Motor neuron (in vitro differentiated cells): ENCODE measurements at regions not wholly inside any gene's neighbourhood (a gene's known extent, or its start where the extent isn't known, plus 50 kb on each side); places are given as distances from the start of the nearest gene placed in this dataset.

Source experiments
- ATAC-seq, 8 experiments: fragments of 200-7000 bp; cut with Tn5 transposase; replicated peaks in 6 of 8; 2 replicates each; pipeline ENCODE4 v1.8.0; 2021; ENCODE audit warnings: mild to moderate bottlenecking in 8 of 8, moderate library complexity in 8 of 8
- H3K27ac ChIP-seq, 2 donors: fragments of 250-450 bp; sonication (Bioruptor Pico); 2 replicates each; pipeline ENCODE4 v1.9.0; 2021; ENCODE audit warnings: antibody characterized with exemption in 2 of 2, mild to moderate bottlenecking in 2 of 2, moderate library complexity in 1 of 2
- H3K4me1 ChIP-seq, 2 donors: fragments of 250-450 bp; sonication (Bioruptor Pico); replicated peaks in 1 of 2; 2 replicates each; pipeline ENCODE4 v1.6.1; 2021; ENCODE audit warnings: antibody characterized with exemption in 2 of 2, mild to moderate bottlenecking in 2 of 2, moderate library complexity in 1 of 2
- H3K4me3 ChIP-seq, 5 donors: fragments of 250-450 bp; sonication (Bioruptor Pico); 2 replicates each; pipeline ENCODE4 v1.9.0; 2021; ENCODE audit warnings: antibody characterized with exemption in 5 of 5, mild to moderate bottlenecking in 5 of 5, moderate library complexity in 4 of 5
- WGBS, 10 experiments: fragments of 450-650 bp; shearing (Covaris generic); methylation state at CpG; one replicate each; pipeline ENCODE4 v1.0.0; 2022; 5-methylcytosine and 5-hydroxymethylcytosine counted together
- in situ Hi-C, 9 experiments: fragments of 400-800 bp; cut with MboI; loops; one replicate each; pipeline ENCODE4 v1.15.0; 2021; ENCODE audit warnings: low sequenced_read_pairs in 9 of 9, low pct_unique_long_range_greater_than_20kb in 2 of 9; ENCODE audit not compliant: unreplicated experiment in 9 of 9

- in situ Hi-C loops: no loop called here
- Histone ChIP-seq H3K4me3 (no peak overlapping the region), H3K4me1 (no peaks in the 10 kb centered on the region), H3K27ac (no peak overlapping the region)
- WGBS, 10 experiments: 50 to 100% (median 95%) methylated on average over 1 to 4 of the region's 4 CpGs; no CpG with 5 or more reads in 2 of the 10 experiments
- ATAC-seq: no peak
These were observed 1450.1 kb downstream of the KCNT2 start for GRCh38 chr1:195158091-195158490.

DNA sequence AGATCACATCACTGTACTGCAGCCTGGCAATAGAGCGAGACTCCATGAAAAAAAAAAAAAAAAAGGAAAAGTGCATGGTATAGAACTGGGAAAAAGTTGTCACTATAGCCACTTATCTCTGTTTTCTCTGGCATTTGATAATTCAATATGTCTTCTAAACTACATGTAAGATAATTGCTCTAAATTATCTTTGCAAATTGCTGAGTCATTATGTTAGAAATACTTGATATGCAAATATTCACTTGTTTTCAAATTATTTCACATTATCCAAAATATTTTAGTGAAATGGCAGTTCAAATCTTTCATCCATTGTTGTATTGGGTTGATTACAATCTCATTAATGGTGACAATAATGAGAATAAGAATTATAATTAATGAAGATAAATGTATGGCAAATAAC, 1455.1 kb downstream of the KCNT2 start:
- no peak overlapping the region for H3K27ac ChIP-seq
- ATAC-seq: no peak
- H3K4me3 ChIP-seq: no peak overlapping the region
- in situ Hi-C loops: no loop called here
- no peaks in the 10 kb centered on the region for H3K4me1 ChIP-seq
- WGBS, 10 experiments: 50 to 100% (median 100%) methylated on average over 1 of the region's 1 CpG; no CpG with 5 or more reads in 5 of the 10 experiments

- Histone ChIP-seq H3K27ac (no peak overlapping the region), H3K4me1 (no peaks in the 10 kb centered on the region), H3K4me3 (no peak overlapping the region)
- in situ Hi-C loops: no loop called here
- no peak for ATAC-seq
- WGBS, 10 experiments: 0 to 100% (median 92%) methylated on average over 1 to 3 of the region's 3 CpGs; no CpG with 5 or more reads in 2 of the 10 experiments
These were observed 1457.5 kb downstream of the KCNT2 start for GRCh38 chr1:195150768-195151167.

- Histone ChIP-seq H3K4me1 (peaks cover 0 to 3% of the 10 kb centered on the region in 2 donors), H3K27ac (no peak overlapping the region), H3K4me3 (no peak overlapping the region)
- WGBS, 10 experiments: 60 to 100% (median 89%) methylated on average over 1 to 2 of the region's 2 CpGs; no CpG with 5 or more reads in 4 of the 10 experiments
- ATAC-seq: no peak
- in situ Hi-C loops: no loop called here
These were observed 1466.9 kb downstream of the KCNT2 start for GRCh38 chr1:195141294-195141693.

DNA sequence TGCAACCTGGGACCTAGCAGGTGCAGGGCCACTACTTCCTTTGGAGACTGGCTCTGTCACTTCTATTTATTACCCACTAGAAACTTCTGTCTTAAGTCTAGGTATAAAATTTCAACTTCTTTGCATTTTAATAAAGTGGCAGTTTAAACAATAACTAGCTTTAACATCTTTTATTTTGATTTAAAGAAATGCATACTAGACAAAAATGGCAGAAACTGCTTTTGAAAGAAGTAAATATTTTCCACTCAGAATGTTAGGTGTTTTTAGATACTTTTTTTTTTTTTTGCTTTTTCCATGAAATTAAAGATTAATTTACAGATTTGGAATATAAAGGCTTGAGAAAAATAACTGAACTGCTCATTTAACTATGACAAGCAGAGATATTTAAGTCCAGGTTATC, 1477.6 kb downstream of the KCNT2 start:
- Histone ChIP-seq H3K4me3 (no peak overlapping the region), H3K4me1 (no peaks in the 10 kb centered on the region), H3K27ac (no peak overlapping the region)
- no peak for ATAC-seq
- in situ Hi-C loops: no loop called here

DNA sequence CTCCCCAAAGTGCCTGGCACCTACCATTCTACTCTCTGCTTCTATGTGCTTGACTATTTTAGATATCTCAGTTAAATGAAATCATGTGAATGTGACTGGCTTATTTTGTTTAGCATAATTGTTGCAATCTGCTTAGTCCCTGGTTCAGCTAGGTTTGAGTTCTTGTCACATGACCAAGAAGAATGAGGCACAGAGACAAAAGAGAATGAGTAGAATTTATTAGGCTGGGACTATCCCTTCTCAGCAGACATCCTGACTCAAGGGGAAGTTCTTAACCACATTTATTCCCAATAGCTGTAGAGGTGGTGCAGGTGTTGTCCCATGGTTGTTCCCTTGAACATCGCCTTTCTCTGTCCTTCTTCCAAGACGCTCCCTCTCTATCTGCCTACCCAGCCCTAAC, 1485.7 kb downstream of the KCNT2 start:
- 0 to 100% (median 100%) methylated on average over 1 to 2 of the region's 2 CpGs; no CpG with 5 or more reads in 2 of the 10 experiments for WGBS, 10 experiments
- in situ Hi-C loops: no loop called here
- ATAC-seq: no peak
- no peak overlapping the region for H3K4me3 ChIP-seq
- H3K4me1 ChIP-seq: peaks cover 0 to 9% of the 10 kb centered on the region in 2 donors
- no peak overlapping the region for H3K27ac ChIP-seq

DNA sequence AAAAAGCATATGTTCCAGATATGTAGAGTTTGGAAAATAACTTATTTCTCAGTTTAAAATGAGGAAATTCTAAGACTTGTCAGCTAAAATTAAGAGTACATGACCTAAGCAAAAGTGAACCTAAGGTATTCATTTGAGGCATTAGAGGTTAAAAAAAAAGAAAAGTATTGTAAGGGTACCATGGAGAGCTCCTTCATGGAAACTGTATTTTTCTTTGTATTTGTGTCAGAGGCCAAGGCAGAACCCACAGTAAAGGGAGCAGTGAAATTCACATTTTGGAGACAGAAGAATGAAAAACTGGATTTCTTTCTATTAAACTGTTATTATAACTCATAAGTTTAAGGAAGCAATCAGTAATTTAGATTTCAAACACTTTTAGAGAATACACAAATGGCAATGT, 1494.8 kb downstream of the KCNT2 start:
- Histone ChIP-seq H3K4me1 (no peaks in the 10 kb centered on the region), H3K4me3 (no peak overlapping the region), H3K27ac (no peak overlapping the region)
- no peak for ATAC-seq
- in situ Hi-C loops: no loop called here

- Histone ChIP-seq H3K27ac (no peak overlapping the region), H3K4me3 (no peak overlapping the region), H3K4me1 (no peaks in the 10 kb centered on the region)
- 0 to 100% (median 69%) methylated on average over 1 to 2 of the region's 2 CpGs; no CpG with 5 or more reads in 2 of the 10 experiments for WGBS, 10 experiments
- ATAC-seq: no peak
- in situ Hi-C loops: no loop called here
These were observed 1502.5 kb downstream of the KCNT2 start for GRCh38 chr1:195105773-195106172.

GRCh38 chr1:195105281-195105680, 1503.0 kb downstream of the KCNT2 start:
- H3K27ac ChIP-seq: no peak overlapping the region
- 17 to 84% (median 64%) methylated on average over 1 to 2 of the region's 2 CpGs; no CpG with 5 or more reads in 4 of the 10 experiments for WGBS, 10 experiments
- no peak overlapping the region for H3K4me3 ChIP-seq
- ATAC-seq: no peak
- no peaks in the 10 kb centered on the region for H3K4me1 ChIP-seq
- in situ Hi-C loops: no loop called here

DNA sequence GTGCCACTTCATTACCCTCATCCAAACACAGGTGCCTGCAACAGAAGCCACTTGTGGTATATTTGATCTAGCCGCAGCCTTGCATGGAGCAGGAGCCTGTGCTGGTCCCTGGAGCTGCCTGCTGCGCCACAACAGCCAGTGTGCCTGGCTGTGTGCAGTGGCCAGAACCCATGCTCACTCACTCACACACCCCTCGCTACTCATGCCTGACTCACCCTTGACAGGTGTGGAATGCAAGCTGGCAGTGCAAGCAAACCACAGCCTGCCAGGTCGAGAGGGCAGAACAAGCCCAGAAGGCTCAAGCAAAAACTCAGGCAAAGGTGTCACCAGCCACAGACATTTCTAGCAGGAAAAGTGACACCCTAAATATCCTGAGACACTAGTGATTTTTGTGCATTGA, 1510.9 kb downstream of the KCNT2 start:
- no peak for ATAC-seq
- in situ Hi-C loops: no loop called here
- 13 to 100% (median 82%) methylated on average over 1 to 3 of the region's 4 CpGs; no CpG with 5 or more reads in 3 of the 10 experiments for WGBS, 10 experiments

DNA sequence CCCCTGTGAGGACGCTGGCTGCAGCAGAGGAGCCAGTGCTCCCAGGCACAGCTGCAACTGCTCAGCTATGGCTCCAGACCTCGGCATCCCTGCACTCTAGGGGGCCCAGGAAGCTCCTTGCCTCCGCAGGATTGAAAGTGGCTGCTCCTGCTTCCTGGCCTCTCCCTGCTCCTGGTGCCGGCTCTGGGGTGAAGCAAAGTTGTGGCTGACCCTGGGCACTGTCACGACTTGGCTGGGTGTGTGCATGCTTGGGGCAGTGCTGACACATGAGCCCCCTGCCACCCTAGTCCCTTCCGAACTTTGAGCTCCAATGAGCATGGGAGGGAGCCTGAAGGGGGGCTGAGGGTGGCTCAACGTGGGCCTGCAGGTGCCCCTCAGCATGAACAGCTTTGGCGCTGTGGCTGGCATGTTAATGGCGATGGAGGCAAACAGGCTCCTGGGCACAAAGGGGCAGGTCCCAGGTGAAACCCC, 1512.2 kb downstream of the KCNT2 start:
- H3K4me1 ChIP-seq: no peaks in the 10 kb centered on the region
- no peak for ATAC-seq
- H3K27ac ChIP-seq: no peak overlapping the region
- in situ Hi-C loops: no loop called here
- no peak overlapping the region for H3K4me3 ChIP-seq
- 4 to 100% (median 65%) methylated on average over 2 to 4 of the region's 9 CpGs; no CpG with 5 or more reads in 4 of the 10 experiments for WGBS, 10 experiments

More for the DNA sequence above, 1510.9 kb downstream of the KCNT2 start:
- H3K27ac ChIP-seq: no peak overlapping the region
- H3K4me1 ChIP-seq: no peaks in the 10 kb centered on the region
- H3K4me3 ChIP-seq: no peak overlapping the region

- Histone ChIP-seq H3K4me1 (no peaks in the 10 kb centered on the region), H3K27ac (no peak overlapping the region), H3K4me3 (no peak overlapping the region)
- ATAC-seq: no peak
- in situ Hi-C loops: no loop called here
- 17 to 98% (median 84%) methylated on average over 2 to 3 of the region's 3 CpGs for WGBS, 10 experiments
These were observed 1523.0 kb downstream of the KCNT2 start for GRCh38 chr1:195085196-195085595.

DNA sequence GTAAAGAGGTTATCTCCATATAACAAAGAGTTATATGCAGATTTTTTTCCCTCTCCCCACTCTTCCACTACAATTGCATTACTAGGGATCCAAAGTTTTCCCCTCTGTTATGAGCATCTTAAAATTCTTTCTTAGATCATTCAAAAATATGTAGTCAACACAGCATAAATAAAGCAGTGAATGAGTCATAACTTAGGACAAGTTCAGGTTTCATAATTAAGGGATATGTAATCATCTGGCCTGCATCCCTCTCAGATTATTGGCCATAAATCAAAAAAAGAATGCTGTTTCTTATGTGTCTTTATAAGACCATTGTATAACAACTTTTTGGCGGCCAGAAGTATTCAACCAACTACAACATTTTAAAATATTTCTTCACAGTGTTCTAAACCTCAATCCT, 1526.1 kb downstream of the KCNT2 start:
- Histone ChIP-seq H3K4me3 (no peak overlapping the region), H3K27ac (no peak overlapping the region), H3K4me1 (no peaks in the 10 kb centered on the region)
- in situ Hi-C loops: no loop called here
- 0 to 100% (median 83%) methylated on average over 1 of the region's 1 CpG; no CpG with 5 or more reads in 2 of the 10 experiments for WGBS, 10 experiments
- ATAC-seq: no peak

- H3K27ac ChIP-seq: no peak overlapping the region
- no peaks in the 10 kb centered on the region for H3K4me1 ChIP-seq
- ATAC-seq: no peak
- 0 to 95% (median 47%) methylated on average over 1 of the region's 1 CpG for WGBS, 10 experiments
- H3K4me3 ChIP-seq: no peak overlapping the region
- in situ Hi-C loops: no loop called here
These were observed 1531.6 kb downstream of the KCNT2 start for GRCh38 chr1:195076682-195077081.
